H9 (cell line): ENCODE measurements at regions not wholly inside any gene's neighbourhood (a gene's known extent, or its start where the extent isn't known, plus 50 kb on each side); places are given as distances from the start of the nearest gene placed in this dataset.
"Not testable (repeated sequence)": the region's sequence is repeated elsewhere in the genome, so short reads cannot be mapped to it uniquely, and the experiment has no call there.

Experiments used
- DNase-seq: peaks from one replicate; pipeline ENCODE4 v3.0.0-alpha.2; 2017
- H2AFZ ChIP-seq: one replicate; pipeline ENCODE4 v1.6.1; 2013; ENCODE audit warnings: mild to moderate bottlenecking, low read length, control low read depth, moderate library complexity
- H2AK5ac ChIP-seq: 2 replicates; pipeline ENCODE4 v1.6.1; 2013; ENCODE audit warnings: low read length, control low read depth, mixed read lengths; ENCODE audit not compliant: insufficient read length
- H2BK120ac ChIP-seq: one replicate; pipeline ENCODE4 v1.6.1; 2013; ENCODE audit warnings: low read depth, mild to moderate bottlenecking, low read length, control low read depth, inconsistent platforms; ENCODE audit not compliant: poor library complexity, severe bottlenecking
- H2BK12ac ChIP-seq: 2 replicates; pipeline ENCODE4 v1.6.1; 2013; ENCODE audit warnings: low read length, control low read depth, mixed read lengths, low read depth; ENCODE audit not compliant: insufficient read length
- H2BK15ac ChIP-seq: 2 replicates; pipeline ENCODE4 v1.6.1; 2013; ENCODE audit warnings: low read depth, low read length, control low read depth
- H2BK20ac ChIP-seq: one replicate; pipeline ENCODE4 v1.6.1; 2013; ENCODE audit warnings: low read depth, mild to moderate bottlenecking, low read length, control low read depth, inconsistent platforms; ENCODE audit not compliant: poor library complexity, severe bottlenecking
- H2BK5ac ChIP-seq: 2 replicates; pipeline ENCODE4 v1.6.1; 2013; ENCODE audit warnings: low read length, control low read depth, mixed read lengths; ENCODE audit not compliant: insufficient read length
- H3K14ac ChIP-seq: 2 replicates; pipeline ENCODE4 v1.6.1; 2013; ENCODE audit warnings: low read length, control low read depth; ENCODE audit not compliant: insufficient read depth
- H3K18ac ChIP-seq: 2 replicates; pipeline ENCODE4 v1.6.1; 2013; ENCODE audit warnings: low read depth, mild to moderate bottlenecking, mixed read lengths, low read length, control low read depth; ENCODE audit not compliant: insufficient read length
- H3K23ac ChIP-seq: 2 replicates; pipeline ENCODE4 v1.6.1; 2013; ENCODE audit warnings: low read length, control low read depth, mixed read lengths, low read depth; ENCODE audit not compliant: insufficient read length
- H3K23me2 ChIP-seq: 2 replicates; pipeline ENCODE4 v1.6.1; 2013; ENCODE audit warnings: low read depth, mild to moderate bottlenecking, mixed read lengths, low read length, control low read depth; ENCODE audit not compliant: insufficient read length, poor library complexity, severe bottlenecking
- H3K27ac ChIP-seq: 2 replicates; pipeline ENCODE4 v1.5.1; 2013; ENCODE audit warnings: low read length, control low read depth, mixed read lengths, low read depth; ENCODE audit not compliant: insufficient read length
- H3K27me3 ChIP-seq: 2 replicates; pipeline ENCODE4 v1.6.1; 2013; ENCODE audit warnings: low read length, control low read depth, inconsistent platforms; ENCODE audit not compliant: insufficient read depth
- H3K4ac ChIP-seq: 2 replicates; pipeline ENCODE4 v1.6.1; 2013; ENCODE audit warnings: low read depth, mild to moderate bottlenecking, control low read depth, inconsistent platforms, low read length, moderate library complexity
- H3K4me1 ChIP-seq: 2 replicates; pipeline ENCODE4 v1.6.1; 2013; ENCODE audit warnings: low read length, control low read depth, inconsistent platforms; ENCODE audit not compliant: insufficient read depth
- H3K4me2 ChIP-seq: 2 replicates; pipeline ENCODE4 v1.6.1; 2013; ENCODE audit warnings: low read length, control low read depth, mixed read lengths; ENCODE audit not compliant: insufficient read length, insufficient read depth
- H3K56ac ChIP-seq: 2 replicates; pipeline ENCODE4 v1.6.1; 2013; ENCODE audit warnings: low read depth, mild to moderate bottlenecking, mixed read lengths, low read length, control low read depth; ENCODE audit not compliant: insufficient read length
- H3K79me1 ChIP-seq: 2 replicates; pipeline ENCODE4 v1.6.1; 2013; ENCODE audit warnings: low read depth, mild to moderate bottlenecking, moderate library complexity, low read length, control low read depth, inconsistent platforms; ENCODE audit not compliant: insufficient read depth, poor library complexity, severe bottlenecking
- H3K79me2 ChIP-seq: 2 replicates; pipeline ENCODE4 v1.6.1; 2013; ENCODE audit warnings: low read length, control low read depth, inconsistent platforms; ENCODE audit not compliant: insufficient read depth
- H3K9ac ChIP-seq: 2 replicates; pipeline ENCODE4 v1.6.1; 2013; ENCODE audit warnings: low read length, control low read depth, mixed read lengths; ENCODE audit not compliant: insufficient read length; ENCODE audit errors: extremely low read depth
- H3K9me3 ChIP-seq: one replicate; pipeline ENCODE4 v1.6.1; 2013; ENCODE audit warnings: low read depth, low read length, inconsistent platforms; ENCODE audit not compliant: control insufficient read depth
- H3T11ph ChIP-seq: one replicate; pipeline ENCODE4 v1.6.1; 2013; ENCODE audit warnings: mild to moderate bottlenecking, low read length, control low read depth, inconsistent platforms
- H4K20me1 ChIP-seq: one replicate; pipeline ENCODE4 v1.6.1; 2013; ENCODE audit not compliant: control insufficient read depth, insufficient read length, insufficient read depth
- H4K5ac ChIP-seq: 2 replicates; pipeline ENCODE4 v1.6.1; 2013; ENCODE audit warnings: low read depth, mild to moderate bottlenecking, mixed read lengths, low read length, control low read depth; ENCODE audit not compliant: insufficient read length
- H4K8ac ChIP-seq: replicated peaks from 2 replicates; pipeline ENCODE4 v1.6.1; 2013; ENCODE audit warnings: low read length, control low read depth, mixed read lengths, low read depth; ENCODE audit not compliant: insufficient read length
- H4K91ac ChIP-seq: 2 replicates; pipeline ENCODE4 v1.6.1; 2013; ENCODE audit warnings: low read depth, mild to moderate bottlenecking, moderate library complexity, mixed read lengths, low read length, control low read depth; ENCODE audit not compliant: insufficient read length
- H3K27ac Mint-ChIP-seq, 3 experiments: 2 replicates in 2 of 3; 3 replicates in 1 of 3; pipeline ENCODE4 v1.8.0; 2020 to 2021; ENCODE audit warnings: mixed read lengths in 3 of 3, mild to moderate bottlenecking in 1 of 3, moderate library complexity in 1 of 3
- H3K27me3 Mint-ChIP-seq: 2 replicates; pipeline ENCODE4 v1.8.0; 2021; ENCODE audit warnings: low read depth, mild to moderate bottlenecking, moderate library complexity, mixed read lengths
- H3K36me3 Mint-ChIP-seq, 3 experiments: 2 replicates in 2 of 3; 3 replicates in 1 of 3; pipeline ENCODE4 v1.8.0; 2020 to 2021; ENCODE audit warnings: low read depth in 3 of 3, mixed read lengths in 3 of 3; ENCODE audit not compliant: insufficient read depth in 1 of 3
- H3K4me1 Mint-ChIP-seq, 2 experiments: 2 replicates each; pipeline ENCODE4 v1.8.0; 2020; ENCODE audit warnings: mixed read lengths in 2 of 2
- H3K4me3 Mint-ChIP-seq, 2 experiments: 2 replicates in 1 of 2; 3 replicates in 1 of 2; pipeline ENCODE4 v1.8.0; 2020 to 2021; ENCODE audit warnings: mild to moderate bottlenecking in 2 of 2, mixed read lengths in 2 of 2, moderate library complexity in 1 of 2
- H3K9me3 Mint-ChIP-seq, 2 experiments: 2 replicates in 1 of 2; 3 replicates in 1 of 2; pipeline ENCODE4 v1.8.0; 2020; ENCODE audit warnings: mild to moderate bottlenecking in 2 of 2, mixed read lengths in 2 of 2, moderate library complexity in 1 of 2
- WGBS: extraction: QIAGEN DNeasy Blood & Tissue Kit; methylation state at CpG from one replicate; pipeline ENCODE4 v1.1.7; 2013; ENCODE audit warnings: missing lambda C conversion rate, low lambda C conversion rate, mixed read lengths; ENCODE audit not compliant: insufficient read length; ENCODE audit errors: extremely low coverage; 5-methylcytosine and 5-hydroxymethylcytosine counted together

GRCh38 chr9:65441324-65441920, 156.4 kb upstream of the FOXD4L5 start:
- not testable (repeated sequence) for H3K4me1 Mint-ChIP-seq, H4K91ac ChIP-seq, H2BK120ac ChIP-seq, H3K27ac ChIP-seq, H2BK15ac ChIP-seq, H3K79me1 ChIP-seq, H3K4me2 ChIP-seq, DNase-seq, H3K14ac ChIP-seq, H3K18ac ChIP-seq, H3K23ac ChIP-seq, H3K27ac Mint-ChIP-seq, H3K27me3 ChIP-seq, H4K5ac ChIP-seq, H2AK5ac ChIP-seq, H3K79me2 ChIP-seq, H3K56ac ChIP-seq, H3K27me3 Mint-ChIP-seq, H2BK5ac ChIP-seq, H2BK12ac ChIP-seq, H3T11ph ChIP-seq, H3K9ac ChIP-seq, H3K4me3 Mint-ChIP-seq, H4K8ac ChIP-seq, H3K4me1 ChIP-seq, H3K4ac ChIP-seq, H3K23me2 ChIP-seq, H2BK20ac ChIP-seq, H4K20me1 ChIP-seq, H2AFZ ChIP-seq
- WGBS: no CpG with 5 or more reads among the region's 10 CpGs
- peaks cover 33% of the 10 kb centered on the region for H3K9me3 ChIP-seq
- Mint-ChIP-seq H3K9me3 (peaks cover 73 to 77% of the 10 kb centered on the region in 2 experiments), H3K36me3 (peaks cover 14 to 23% (median 18%) of the 10 kb centered on the region in 3 experiments)
